H1 (cell line): ENCODE measurements at regions not wholly inside any gene's neighbourhood (a gene's known extent, or its start where the extent isn't known, plus 50 kb on each side); places are given as distances from the start of the nearest gene placed in this dataset.

ENCODE experiments used
- CTCF ChIA-PET: fragments of 300-600 bp; sonication (Branson Sonifier 250); formaldehyde crosslinking; loops from one replicate; lab custom pipeline; 2021; ENCODE audit not compliant: partially characterized antibody; lab: Charles Lee
- POLR2A ChIA-PET: fragments of 300-600 bp; sonication (Branson Sonifier 250); formaldehyde crosslinking; loops from one replicate; lab custom pipeline; 2021; ENCODE audit warnings: inconsistent platforms; ENCODE audit not compliant: partially characterized antibody; lab: Charles Lee
- DNase-seq, 2 experiments: peaks; one replicate each; pipeline versions ENCODE4 v3.0.0 to v3.0.0-alpha.2; 2010 to 2022; ENCODE audit warnings: low spot score in 2 of 2, low read depth in 1 of 2, mixed read lengths in 1 of 2
- FAIRE-seq: peaks from 2 replicates; lab custom pipeline; 2011; peaks lifted over from hg19 to GRCh38; lab: Jason Lieb, UNC
- H2AFZ ChIP-seq: 2 replicates; pipeline ENCODE4 v1.8.1; 2012; ENCODE audit warnings: low read length, inconsistent platforms
- H2AK5ac ChIP-seq: 2 replicates; pipeline ENCODE4 v1.6.1; 2013; ENCODE audit warnings: low read depth, low read length
- H2BK120ac ChIP-seq: replicated peaks from 2 replicates; pipeline ENCODE3; 2013; ENCODE audit warnings: low read depth, low read length, inconsistent platforms
- H2BK12ac ChIP-seq: 2 replicates; pipeline ENCODE4 v1.6.1; 2013; ENCODE audit warnings: low read depth, low read length
- H2BK15ac ChIP-seq: 2 replicates; pipeline ENCODE4 v1.6.1; 2013; ENCODE audit warnings: low read length
- H2BK20ac ChIP-seq: 2 replicates; pipeline ENCODE4 v1.6.1; 2013; ENCODE audit warnings: low read length
- H2BK5ac ChIP-seq: 2 replicates; pipeline ENCODE4 v1.6.1; 2013; ENCODE audit warnings: low read depth, low read length
- H3K14ac ChIP-seq: 2 replicates; pipeline ENCODE4 v1.6.1; 2013; ENCODE audit warnings: inconsistent platforms; ENCODE audit not compliant: insufficient read length
- H3K18ac ChIP-seq: 2 replicates; pipeline ENCODE4 v1.6.1; 2013; ENCODE audit warnings: low read length; ENCODE audit errors: extremely low read depth
- H3K23ac ChIP-seq: 2 replicates; pipeline ENCODE4 v1.6.1; 2013; ENCODE audit warnings: inconsistent platforms; ENCODE audit not compliant: insufficient read length
- H3K23me2 ChIP-seq: 2 replicates; pipeline ENCODE4 v1.6.1; 2013; ENCODE audit warnings: low read depth, low read length
- H3K27ac ChIP-seq: 2 replicates; pipeline ENCODE4 v1.6.1; 2011; ENCODE audit warnings: low read depth, low read length, inconsistent platforms
- H3K27me3 ChIP-seq, 4 experiments: replicated peaks in 1 of 4; 1 replicate in 1 of 4; 2 replicates in 3 of 4; pipeline versions ENCODE4 v1.6.1 to v1.8.1; 2011 to 2013; ENCODE audit warnings: low read length in 3 of 4, mild to moderate bottlenecking in 3 of 4, inconsistent platforms in 2 of 4, mixed read lengths in 2 of 4, moderate library complexity in 1 of 4; ENCODE audit not compliant: control insufficient read depth in 3 of 4, insufficient read depth in 3 of 4; ENCODE audit errors: extremely low read depth in 1 of 4
- H3K36me3 ChIP-seq, 4 experiments: 2 replicates each; pipeline versions ENCODE4 v1.6.1 to v1.8.1; 2011 to 2013; ENCODE audit warnings: mild to moderate bottlenecking in 4 of 4, low read length in 3 of 4, moderate library complexity in 2 of 4, control low read depth in 1 of 4, inconsistent platforms in 1 of 4; ENCODE audit not compliant: insufficient read depth in 4 of 4, control insufficient read depth in 2 of 4
- H3K4ac ChIP-seq: replicated peaks from 2 replicates; pipeline ENCODE3; 2013; ENCODE audit warnings: low read length, low read depth, mixed read lengths, inconsistent platforms; ENCODE audit not compliant: insufficient read length
- H3K4me1 ChIP-seq, 4 experiments: replicated peaks in 1 of 4; 1 replicate in 1 of 4; 2 replicates in 3 of 4; pipeline versions ENCODE4 v1.6.1 to v1.8.1; 2011 to 2013; ENCODE audit warnings: low read length in 3 of 4, inconsistent platforms in 2 of 4, mixed read lengths in 1 of 4; ENCODE audit not compliant: insufficient read depth in 4 of 4, control insufficient read depth in 3 of 4
- H3K4me2 ChIP-seq, 2 experiments: 2 replicates each; pipeline versions ENCODE4 v1.6.1 to v1.8.1; 2011 to 2013; ENCODE audit warnings: low read depth in 2 of 2, low read length in 2 of 2, control low read depth in 1 of 2, inconsistent platforms in 1 of 2, mild to moderate bottlenecking in 1 of 2; ENCODE audit not compliant: insufficient read depth in 1 of 2
- H3K4me3 ChIP-seq, 4 experiments: fragments of 200-600, 300-600 bp in 1 of 4; sonication (generic), shearing (Covaris generic), sonication (Bioruptor Twin) in 1 of 4; 2 replicates each; pipeline versions ENCODE4 v1.5.1 to v1.8.1; 2011 to 2016; ENCODE audit warnings: low read length in 4 of 4, low read depth in 3 of 4, control low read depth in 2 of 4, inconsistent platforms in 2 of 4, mild to moderate bottlenecking in 2 of 4, mixed read lengths in 1 of 4, moderate library complexity in 1 of 4; ENCODE audit not compliant: insufficient read depth in 2 of 4; ENCODE audit errors: extremely low read depth in 1 of 4
- H3K56ac ChIP-seq: replicated peaks from 2 replicates; pipeline ENCODE3; 2013; ENCODE audit warnings: low read depth, mild to moderate bottlenecking, mixed read lengths, low read length, inconsistent platforms; ENCODE audit not compliant: insufficient read length
- H3K79me1 ChIP-seq: 2 replicates; pipeline ENCODE4 v1.6.1; 2013; ENCODE audit warnings: low read depth, low read length, control low read depth
- H3K79me2 ChIP-seq, 2 experiments: 2 replicates each; pipeline versions ENCODE4 v1.6.1 to v1.8.1; 2012 to 2013; ENCODE audit warnings: low read length in 2 of 2, mild to moderate bottlenecking in 2 of 2, inconsistent platforms in 1 of 2; ENCODE audit not compliant: insufficient read depth in 2 of 2, control insufficient read depth in 1 of 2
- H3K9ac ChIP-seq, 4 experiments: replicated peaks in 1 of 4; 1 replicate in 1 of 4; 2 replicates in 3 of 4; pipeline versions ENCODE4 v1.6.1 to v1.8.1; 2011 to 2013; ENCODE audit warnings: low read depth in 3 of 4, low read length in 3 of 4, control low read depth in 2 of 4, mild to moderate bottlenecking in 2 of 4, moderate library complexity in 2 of 4, inconsistent platforms in 1 of 4; ENCODE audit errors: extremely low read depth in 1 of 4
- H3K9me3 ChIP-seq, 2 experiments: 2 replicates each; pipeline versions ENCODE4 v1.6.1 to v1.8.1; 2012 to 2013; ENCODE audit warnings: mild to moderate bottlenecking in 2 of 2, moderate library complexity in 2 of 2, control low read depth in 1 of 2, inconsistent platforms in 1 of 2, low read depth in 1 of 2, low read length in 1 of 2, mixed read lengths in 1 of 2; ENCODE audit not compliant: insufficient read depth in 2 of 2
- H4K20me1 ChIP-seq, 2 experiments: replicated peaks in 1 of 2; 2 replicates each; pipeline versions ENCODE3 to v1.8.1; 2011 to 2013; ENCODE audit warnings: inconsistent platforms in 2 of 2, low read length in 2 of 2, mild to moderate bottlenecking in 1 of 2; ENCODE audit not compliant: insufficient read depth in 2 of 2, control insufficient read depth in 1 of 2
- H4K5ac ChIP-seq: 2 replicates; pipeline ENCODE4 v1.6.1; 2013; ENCODE audit warnings: low read length, low read depth, mixed read lengths, inconsistent platforms; ENCODE audit not compliant: insufficient read length
- H4K8ac ChIP-seq: 2 replicates; pipeline ENCODE4 v1.8.0; 2013; ENCODE audit warnings: mild to moderate bottlenecking, moderate library complexity, low read length, inconsistent platforms; ENCODE audit not compliant: insufficient read depth; ENCODE audit errors: extremely low read depth
- H4K91ac ChIP-seq: replicated peaks from 2 replicates; pipeline ENCODE3; 2013; ENCODE audit warnings: low read length, mixed read lengths, inconsistent platforms; ENCODE audit not compliant: insufficient read length
- MAFK ChIP-seq: IDR thresholded peaks from 2 replicates; pipeline ENCODE4 v1.6.1; 2012; ENCODE audit warnings: low read depth, mild to moderate bottlenecking, improper control_type of control experiment, low read length
- POLR2A ChIP-seq, 2 experiments: IDR thresholded peaks; 1 replicate in 1 of 2; 2 replicates in 1 of 2; pipeline ENCODE4 v1.6.1; 2011; ENCODE audit warnings: low read depth in 2 of 2, low read length in 2 of 2, mild to moderate bottlenecking in 2 of 2; ENCODE audit errors: control extremely low read depth in 1 of 2
- POLR2AphosphoS5 ChIP-seq: IDR thresholded peaks from 2 replicates; pipeline ENCODE4 v1.6.1; 2011; ENCODE audit warnings: low read depth, low read length
- SAP30 ChIP-seq: fragments of 300-600 bp; sonication (generic); IDR thresholded peaks from 2 replicates; pipeline ENCODE4 v1.7.1; 2012; ENCODE audit warnings: low read length, moderate library complexity, mild to moderate bottlenecking, inconsistent platforms; ENCODE audit not compliant: insufficient read depth, insufficient replicate concordance
- SP1 ChIP-seq: IDR thresholded peaks from 2 replicates; pipeline ENCODE4 v1.6.1; 2011; ENCODE audit warnings: low read depth, low read length
- SP4 ChIP-seq: IDR thresholded peaks from 2 replicates; pipeline ENCODE4 v1.6.1; 2012; ENCODE audit warnings: low read length, inconsistent platforms
- SRF ChIP-seq: IDR thresholded peaks from 2 replicates; pipeline ENCODE4 v1.6.1; 2011; ENCODE audit warnings: mild to moderate bottlenecking, low read depth, low read length, moderate library complexity
- SUZ12 ChIP-seq: fragments of 200-600 bp; sonication (generic); IDR thresholded peaks from 2 replicates; pipeline ENCODE4 v1.6.1; 2012; ENCODE audit warnings: mild to moderate bottlenecking, inconsistent platforms, low read length, moderate library complexity, mixed read lengths
- TAF7 ChIP-seq: optimal IDR thresholded peaks from 2 replicates; pipeline ENCODE3; 2011; ENCODE audit warnings: low read depth, mild to moderate bottlenecking, inconsistent platforms, low read length, moderate library complexity, borderline replicate concordance
- TCF12 ChIP-seq: IDR thresholded peaks from 2 replicates; pipeline ENCODE4 v1.6.1; 2011; ENCODE audit warnings: low read depth, mild to moderate bottlenecking, low read length
- YY1 ChIP-seq: IDR thresholded peaks from 2 replicates; pipeline ENCODE4 v1.6.1; 2011; ENCODE audit warnings: low read depth, mild to moderate bottlenecking, low read length
- WGBS, 2 experiments: shearing (Covaris generic) in 1 of 2; methylation state at CpG; one replicate each; pipeline versions ENCODE4 v1.1.6 to v1.1.7; 2013 to 2015; ENCODE audit warnings: low lambda C conversion rate in 2 of 2, mixed read lengths in 2 of 2, inconsistent platforms in 1 of 2, low coverage in 1 of 2, missing lambda C conversion rate in 1 of 2; ENCODE audit not compliant: insufficient replicate concordance in 2 of 2, insufficient coverage in 1 of 2, insufficient read length in 1 of 2; ENCODE audit errors: extremely low coverage in 1 of 2, missing lambda C conversion rate in 1 of 2; 5-methylcytosine and 5-hydroxymethylcytosine counted together
- TF ChIP-seq, protein P1 (sequence below): IDR thresholded peaks from 2 replicates; pipeline ENCODE4 v1.6.1; 2012; ENCODE audit warnings: inconsistent platforms
- TF ChIP-seq, protein P2 (sequence below), 3 experiments: IDR thresholded peaks; 1 replicate in 2 of 3; 2 replicates in 1 of 3; pipeline versions ENCODE4 v1.5.1 to v1.6.1; 2011; ENCODE audit warnings: low read length in 3 of 3, mild to moderate bottlenecking in 3 of 3, inconsistent platforms in 2 of 3, low read depth in 1 of 3, moderate library complexity in 1 of 3; ENCODE audit not compliant: insufficient read depth in 1 of 3; ENCODE audit errors: control extremely low read depth in 1 of 3

DNA sequence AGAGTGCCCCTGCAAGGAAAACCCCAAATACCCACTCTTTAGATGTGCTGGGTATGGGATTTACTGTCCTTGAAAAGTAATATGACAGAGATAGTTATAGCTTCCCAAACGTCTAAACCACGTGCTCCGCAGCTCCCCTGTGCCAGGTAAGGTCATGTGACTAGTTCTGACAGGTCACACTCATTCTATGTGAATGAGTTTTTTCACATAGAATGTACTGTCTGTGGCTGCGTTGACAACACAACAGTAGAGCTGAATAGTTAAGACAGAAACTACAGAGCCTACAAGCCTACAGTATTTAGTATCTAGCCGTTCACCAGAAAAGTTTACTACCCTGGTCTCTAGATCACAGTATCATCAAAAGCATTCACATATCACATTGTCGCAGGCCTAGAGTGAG is 236.2 kb downstream of the ETS1 start:
- H2BK12ac ChIP-seq: no peak overlapping the region
- no peak overlapping the region for H3K23ac ChIP-seq
- no peak overlapping the region for H2BK120ac ChIP-seq
- H3K9ac ChIP-seq: no peak overlapping the region
- no peak overlapping the region for H2BK20ac ChIP-seq
- no peaks in the 10 kb centered on the region for H3K36me3 ChIP-seq
- no peaks in the 10 kb centered on the region for H3K23me2 ChIP-seq
- H3K79me1 ChIP-seq: no peaks in the 10 kb centered on the region
- FAIRE-seq: peak; percentile 45
- no peak overlapping the region for H3K27ac ChIP-seq
- no peak overlapping the region for H3K4me2 ChIP-seq
- no peak for DNase-seq
- H4K20me1 ChIP-seq: no peaks in the 10 kb centered on the region
- no peak overlapping the region for H4K91ac ChIP-seq
- no peak overlapping the region for H4K5ac ChIP-seq
- H3K9me3 ChIP-seq: no peaks in the 10 kb centered on the region
- WGBS, 2 experiments: 86% methylated on average over 6 of the region's 6 CpGs; no CpG with 5 or more reads in 1 of the 2 experiments
- H2BK5ac ChIP-seq: no peak overlapping the region
- no peak overlapping the region for H3K18ac ChIP-seq
- ChIA-PET POLR2A (no interaction called here), CTCF (interaction anchor here (0.5 to 1.9 kb wide), 5 partner anchors 15 to 476 kb away, joined by 3 to 6 read pairs (median 3); no protein-coding TSS in a partner anchor)
- H3K4me3 ChIP-seq: no peak overlapping the region
- no peak overlapping the region for H2BK15ac ChIP-seq
- no peak overlapping the region for H2AFZ ChIP-seq
- H3K14ac ChIP-seq: no peak overlapping the region
- H3K79me2 ChIP-seq: no peaks in the 10 kb centered on the region
- H3K4me1 ChIP-seq: no peaks in the 10 kb centered on the region
- no peaks in the 10 kb centered on the region for H3K27me3 ChIP-seq
- no peak overlapping the region for H3K4ac ChIP-seq
- H2AK5ac ChIP-seq: no peak overlapping the region
- H4K8ac ChIP-seq: no peak overlapping the region
- H3K56ac ChIP-seq: no peak overlapping the region
- TF ChIP-seq SUZ12 (no peak), SP1 (no peak), TCF12 (no peak), SP4 (no peak), MAFK (no peak), POLR2A (IDR thresholded peaks at IDR 0.05; ENCODE audit: control extremely low read depth in 1 of 2, low read depth in 2 of 2, low read length in 2 of 2) (no peak), SAP30 (no peak), POLR2AphosphoS5 (no peak), TAF7 (no peak), SRF (no peak), YY1 (no peak)
- TF ChIP-seq, protein P1, sequence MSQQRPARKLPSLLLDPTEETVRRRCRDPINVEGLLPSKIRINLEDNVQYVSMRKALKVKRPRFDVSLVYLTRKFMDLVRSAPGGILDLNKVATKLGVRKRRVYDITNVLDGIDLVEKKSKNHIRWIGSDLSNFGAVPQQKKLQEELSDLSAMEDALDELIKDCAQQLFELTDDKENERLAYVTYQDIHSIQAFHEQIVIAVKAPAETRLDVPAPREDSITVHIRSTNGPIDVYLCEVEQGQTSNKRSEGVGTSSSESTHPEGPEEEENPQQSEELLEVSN: no peak
- TF ChIP-seq, protein P2, sequence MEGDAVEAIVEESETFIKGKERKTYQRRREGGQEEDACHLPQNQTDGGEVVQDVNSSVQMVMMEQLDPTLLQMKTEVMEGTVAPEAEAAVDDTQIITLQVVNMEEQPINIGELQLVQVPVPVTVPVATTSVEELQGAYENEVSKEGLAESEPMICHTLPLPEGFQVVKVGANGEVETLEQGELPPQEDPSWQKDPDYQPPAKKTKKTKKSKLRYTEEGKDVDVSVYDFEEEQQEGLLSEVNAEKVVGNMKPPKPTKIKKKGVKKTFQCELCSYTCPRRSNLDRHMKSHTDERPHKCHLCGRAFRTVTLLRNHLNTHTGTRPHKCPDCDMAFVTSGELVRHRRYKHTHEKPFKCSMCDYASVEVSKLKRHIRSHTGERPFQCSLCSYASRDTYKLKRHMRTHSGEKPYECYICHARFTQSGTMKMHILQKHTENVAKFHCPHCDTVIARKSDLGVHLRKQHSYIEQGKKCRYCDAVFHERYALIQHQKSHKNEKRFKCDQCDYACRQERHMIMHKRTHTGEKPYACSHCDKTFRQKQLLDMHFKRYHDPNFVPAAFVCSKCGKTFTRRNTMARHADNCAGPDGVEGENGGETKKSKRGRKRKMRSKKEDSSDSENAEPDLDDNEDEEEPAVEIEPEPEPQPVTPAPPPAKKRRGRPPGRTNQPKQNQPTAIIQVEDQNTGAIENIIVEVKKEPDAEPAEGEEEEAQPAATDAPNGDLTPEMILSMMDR (IDR thresholded peaks at IDR 0.05; ENCODE audit: control extremely low read depth in 1 of 3, insufficient read depth in 1 of 3, low read depth in 1 of 3, low read length in 3 of 3): no peak
